ENCODE measurements at regions not wholly inside any gene's neighbourhood (a gene's known extent, or its start where the extent isn't known, plus 50 kb on each side); places are given as distances from the start of the nearest gene placed in this dataset.

DNA sequence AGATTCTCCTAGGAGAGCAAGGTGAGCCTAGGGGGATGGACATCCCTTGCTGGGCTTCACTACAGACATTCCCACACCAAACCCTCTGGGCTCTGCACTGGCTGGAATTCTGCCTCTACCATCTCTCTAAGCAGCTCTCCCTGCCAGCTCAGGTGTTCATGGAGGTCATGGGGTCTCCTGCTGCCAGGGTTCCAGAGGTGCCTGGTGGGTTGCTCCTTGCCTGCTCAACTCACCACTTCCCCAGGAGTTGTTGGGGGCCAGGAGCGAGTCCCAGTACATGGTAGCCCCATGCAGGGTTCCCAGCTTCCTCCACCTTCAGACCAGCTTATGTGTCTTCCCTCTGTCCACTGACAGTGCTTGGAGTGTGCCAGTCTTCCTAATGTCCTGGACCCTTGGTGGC is 167.8 kb upstream of the PAQR3 start:
- TF ChIP-seq CTCF (IDR thresholded peaks at IDR 0.05; ENCODE audit: insufficient read depth, low read depth, low read length, missing control alignments), result no peak
- no peak overlapping the region for H3K4me3 ChIP-seq (ENCODE audit: low read length)
- no peak for DNase-seq (ENCODE audit: low read depth)

GRCh38 chr4:79088946-79089691 is 149.9 kb upstream of the PAQR3 start:
- DNase-seq (ENCODE audit: low read depth), result no peak
- TF ChIP-seq CTCF (IDR thresholded peaks at IDR 0.05; ENCODE audit: insufficient read depth, low read depth, low read length, missing control alignments), result no peak

DNA sequence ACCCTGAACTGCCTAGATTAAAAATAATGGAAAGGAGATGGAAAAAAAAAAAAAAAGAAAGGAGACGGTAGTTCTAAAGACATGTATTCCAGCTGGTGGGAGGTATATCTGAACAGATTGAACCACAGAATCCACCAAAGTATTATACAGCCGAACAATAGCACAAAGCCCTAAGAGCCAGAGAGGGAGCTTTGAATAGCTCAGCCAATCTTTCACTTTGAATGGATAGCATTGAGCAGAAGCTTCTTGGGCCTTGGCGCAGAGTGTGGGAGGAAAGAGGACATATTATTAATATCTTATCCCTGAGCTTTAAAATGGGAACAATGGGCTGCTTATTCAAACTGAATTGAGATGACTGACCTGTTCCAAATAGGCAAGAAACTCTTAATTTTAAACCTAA is 147.8 kb upstream of the PAQR3 start:
- no peak for DNase-seq (ENCODE audit: low read depth)
- TF ChIP-seq CTCF (IDR thresholded peaks at IDR 0.05; ENCODE audit: insufficient read depth, low read depth, low read length, missing control alignments), result no peak
- H3K4me3 ChIP-seq (ENCODE audit: low read length), result no peak overlapping the region

More at GRCh38 chr4:79088946-79089691, 149.9 kb upstream of the PAQR3 start:
- no peak overlapping the region for H3K4me3 ChIP-seq (ENCODE audit: low read length)

DNA sequence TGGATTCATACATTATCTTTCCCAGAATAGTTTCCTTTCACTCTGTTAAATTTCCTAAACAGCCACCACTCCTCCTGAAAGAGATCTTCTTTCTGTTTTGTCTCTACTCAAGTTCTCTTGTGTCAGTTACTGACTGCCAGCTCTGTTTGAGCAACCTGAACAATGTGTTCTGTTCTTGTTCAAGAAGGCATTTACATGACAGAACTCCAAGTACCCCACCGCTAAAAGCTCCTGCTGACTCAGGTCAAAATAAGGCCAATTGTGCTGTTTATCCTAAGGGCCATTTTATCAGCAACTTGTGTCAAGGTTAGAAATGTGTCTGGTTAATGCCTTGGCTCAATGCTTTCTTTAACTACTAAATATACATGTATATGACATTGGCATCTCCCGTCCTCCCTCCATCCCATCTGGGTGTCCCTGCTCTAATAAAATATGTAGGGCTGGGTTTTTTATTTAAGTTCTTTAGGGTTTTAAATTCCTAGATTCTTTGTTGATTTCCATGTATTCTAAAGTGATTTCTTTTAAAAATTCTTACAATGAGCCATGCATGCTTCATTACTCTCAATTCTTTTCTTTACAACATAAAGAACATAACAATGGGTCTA is 144.3 kb upstream of the PAQR3 start:
- no peak overlapping the region for H3K4me3 ChIP-seq (ENCODE audit: low read length)
- no peak for DNase-seq (ENCODE audit: low read depth)
- TF ChIP-seq CTCF (IDR thresholded peaks at IDR 0.05; ENCODE audit: insufficient read depth, low read depth, low read length, missing control alignments), result no peak

GRCh38 chr4:79082997-79083396 is 143.8 kb upstream of the PAQR3 start:
- no peak overlapping the region for H3K4me3 ChIP-seq (ENCODE audit: low read length)
- DNase-seq (ENCODE audit: low read depth), result no peak
- TF ChIP-seq CTCF (IDR thresholded peaks at IDR 0.05; ENCODE audit: insufficient read depth, low read depth, low read length, missing control alignments), result no peak

DNA sequence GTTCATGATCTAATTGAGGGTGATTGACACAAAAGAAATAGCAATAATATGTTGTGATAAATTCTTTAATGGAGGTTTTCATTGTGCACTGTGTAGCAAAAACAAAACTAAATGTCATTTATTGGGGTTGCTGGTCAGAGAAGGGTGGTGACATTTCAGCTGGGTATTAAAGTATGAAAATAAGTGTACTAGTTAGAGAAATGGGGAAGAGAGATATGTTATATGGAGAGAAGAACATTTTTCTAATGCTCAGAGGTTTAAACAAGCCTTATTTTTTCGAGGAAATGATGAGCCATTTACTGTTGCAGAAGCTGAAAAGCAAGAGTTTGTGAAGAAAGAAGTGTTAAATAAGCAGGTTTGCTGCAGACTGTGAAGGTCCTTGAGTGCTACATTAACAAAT is 142.7 kb upstream of the PAQR3 start:
- DNase-seq (ENCODE audit: low read depth), result no peak
- no peak for TF ChIP-seq CTCF (IDR thresholded peaks at IDR 0.05; ENCODE audit: insufficient read depth, low read depth, low read length, missing control alignments)
- no peak overlapping the region for H3K4me3 ChIP-seq (ENCODE audit: low read length)

- TF ChIP-seq CTCF (IDR thresholded peaks at IDR 0.05; ENCODE audit: insufficient read depth, low read depth, low read length, missing control alignments), result no peak
- H3K4me3 ChIP-seq (ENCODE audit: low read length), result no peak overlapping the region
- DNase-seq (ENCODE audit: low read depth), result no peak
Measured at GRCh38 chr4:79078339-79078738, 139.1 kb upstream of the PAQR3 start.

All from epithelial cell of esophagus (primary cell).